BJ (cell line): ENCODE measurements at regions not wholly inside any gene's neighbourhood (a gene's known extent, or its start where the extent isn't known, plus 50 kb on each side); places are given as distances from the start of the nearest gene placed in this dataset.
"Not testable (repeated sequence)": the region's sequence is repeated elsewhere in the genome, so short reads cannot be mapped to it uniquely, and the experiment has no call there.

ENCODE experiments used
- CTCF ChIA-PET: fragments of 350-600 bp; formaldehyde crosslinking; extraction: SDS; loops from one replicate; lab custom pipeline; 2021; ENCODE audit warnings: antibody characterized with exemption, inconsistent platforms; lab: Yijun Ruan, JAX
- POLR2A ChIA-PET: fragments of 300-600 bp; sonication (Branson Sonifier 250); formaldehyde crosslinking; extraction: SDS; loops from one replicate; lab custom pipeline; 2021; ENCODE audit warnings: antibody characterized with exemption; lab: Charles Lee
- DNase-seq: peaks from one replicate; pipeline ENCODE4 v3.0.0-alpha.2; 2011; ENCODE audit warnings: low read depth
- H3K27me3 ChIP-seq: 2 replicates; pipeline ENCODE4 v1.6.0; 2011; ENCODE audit warnings: low read length; ENCODE audit not compliant: control insufficient read depth, insufficient read depth
- H3K36me3 ChIP-seq: 2 replicates; pipeline ENCODE4 v1.5.1; 2011; ENCODE audit warnings: low read length; ENCODE audit not compliant: control insufficient read depth, insufficient read depth
- H3K4me3 ChIP-seq: 2 replicates; pipeline ENCODE4 v1.5.1; 2011; ENCODE audit warnings: low read depth, mild to moderate bottlenecking, control low read depth, low read length
- TF ChIP-seq, protein P1 (sequence below): IDR thresholded peaks from 2 replicates; pipeline ENCODE4 v1.5.1; 2011; ENCODE audit warnings: low read depth, mild to moderate bottlenecking, control low read depth, inconsistent platforms, low read length, moderate library complexity; ENCODE audit not compliant: insufficient read depth

DNA sequence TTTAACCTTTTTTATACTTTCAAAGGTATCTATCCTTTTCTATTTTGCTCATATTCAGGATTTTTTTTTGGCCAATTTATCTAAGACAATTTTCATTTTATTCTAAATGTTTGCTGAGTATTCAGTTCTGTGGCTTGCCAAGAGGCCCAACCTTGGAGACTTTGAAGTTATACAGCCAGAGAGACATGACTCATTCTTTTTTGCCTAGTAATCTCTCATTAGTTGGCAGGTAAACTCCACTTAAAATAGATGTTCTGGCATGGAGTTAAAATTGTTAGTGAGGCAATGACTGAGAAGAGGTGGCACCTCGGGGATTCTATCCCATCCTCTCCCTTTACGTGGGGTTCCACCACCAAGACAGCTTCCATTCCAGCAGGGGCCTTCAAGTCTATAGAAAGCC is 213.8 kb downstream of the KCTD12 start:
- H3K4me3 ChIP-seq, result no peak overlapping the region
- TF ChIP-seq, protein P1, sequence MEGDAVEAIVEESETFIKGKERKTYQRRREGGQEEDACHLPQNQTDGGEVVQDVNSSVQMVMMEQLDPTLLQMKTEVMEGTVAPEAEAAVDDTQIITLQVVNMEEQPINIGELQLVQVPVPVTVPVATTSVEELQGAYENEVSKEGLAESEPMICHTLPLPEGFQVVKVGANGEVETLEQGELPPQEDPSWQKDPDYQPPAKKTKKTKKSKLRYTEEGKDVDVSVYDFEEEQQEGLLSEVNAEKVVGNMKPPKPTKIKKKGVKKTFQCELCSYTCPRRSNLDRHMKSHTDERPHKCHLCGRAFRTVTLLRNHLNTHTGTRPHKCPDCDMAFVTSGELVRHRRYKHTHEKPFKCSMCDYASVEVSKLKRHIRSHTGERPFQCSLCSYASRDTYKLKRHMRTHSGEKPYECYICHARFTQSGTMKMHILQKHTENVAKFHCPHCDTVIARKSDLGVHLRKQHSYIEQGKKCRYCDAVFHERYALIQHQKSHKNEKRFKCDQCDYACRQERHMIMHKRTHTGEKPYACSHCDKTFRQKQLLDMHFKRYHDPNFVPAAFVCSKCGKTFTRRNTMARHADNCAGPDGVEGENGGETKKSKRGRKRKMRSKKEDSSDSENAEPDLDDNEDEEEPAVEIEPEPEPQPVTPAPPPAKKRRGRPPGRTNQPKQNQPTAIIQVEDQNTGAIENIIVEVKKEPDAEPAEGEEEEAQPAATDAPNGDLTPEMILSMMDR, result no peak
- no peak for DNase-seq
- POLR2A ChIA-PET, result no interaction called here
- CTCF ChIA-PET, result interaction anchor here (1.9 kb wide), 1 partner anchor 308 kb away, joined by 5 read pairs; no protein-coding TSS in a partner anchor
- H3K36me3 ChIP-seq, result no peaks in the 10 kb centered on the region
- no peaks in the 10 kb centered on the region for H3K27me3 ChIP-seq

DNA sequence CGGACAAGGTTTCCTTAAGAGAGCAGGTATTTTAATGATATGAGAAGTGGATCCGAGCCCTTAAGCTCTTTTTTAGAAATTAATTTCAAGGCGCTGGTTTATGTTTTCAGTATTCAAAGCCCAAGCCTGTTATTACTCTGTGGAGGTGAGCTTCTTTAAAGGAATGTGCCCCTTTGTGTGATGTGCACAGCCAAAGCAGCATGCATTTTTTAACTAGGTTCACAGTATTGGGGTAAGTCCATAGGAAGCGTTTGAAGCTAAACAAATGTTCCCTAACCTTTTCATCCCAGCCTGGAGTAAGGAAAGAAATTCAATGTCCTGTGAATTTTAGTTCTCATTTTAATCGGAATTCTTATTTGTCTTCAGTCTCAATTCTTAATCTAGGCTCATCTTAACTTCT is 217.5 kb downstream of the KCTD12 start:
- TF ChIP-seq, protein P1, result no peak
- Histone ChIP-seq H3K4me3 (no peak overlapping the region), H3K27me3 (no peaks in the 10 kb centered on the region), H3K36me3 (no peaks in the 10 kb centered on the region)
- no peak for DNase-seq
- ChIA-PET CTCF (interaction anchor here (0.8 to 7.9 kb wide), 16 partner anchors 10 to 329 kb away, joined by 3 to 108 read pairs (median 6); no protein-coding TSS in a partner anchor), POLR2A (no interaction called here)

DNA sequence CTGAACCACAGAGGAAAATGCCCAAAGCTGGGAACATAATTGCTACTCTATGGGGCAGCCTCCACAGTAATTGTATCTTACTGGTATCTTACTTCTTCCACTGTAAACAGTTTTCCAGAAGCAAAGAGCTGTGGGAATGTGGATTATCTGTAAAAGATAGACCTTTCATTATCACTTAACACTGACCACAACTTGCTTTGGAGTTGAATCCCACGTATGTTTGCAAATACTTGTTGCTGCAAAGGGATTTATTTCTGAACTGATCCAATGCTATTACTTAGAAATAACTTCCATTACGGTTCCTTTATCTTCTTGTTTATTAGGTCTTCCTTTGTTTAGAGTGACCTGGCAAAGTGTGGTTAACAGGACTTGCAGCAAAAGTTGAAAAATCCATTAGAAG is 218.1 kb downstream of the KCTD12 start:
- no peak overlapping the region for H3K4me3 ChIP-seq
- DNase-seq, result no peak
- POLR2A ChIA-PET, result no interaction called here
- no peaks in the 10 kb centered on the region for H3K36me3 ChIP-seq
- no peaks in the 10 kb centered on the region for H3K27me3 ChIP-seq
- CTCF ChIA-PET, result interaction anchor here (0.6 to 7.9 kb wide), 30 partner anchors 10 to 329 kb away, joined by 3 to 108 read pairs (median 4); partner anchors contain the start of gene CLN5
- TF ChIP-seq, protein P1, result no peak

DNA sequence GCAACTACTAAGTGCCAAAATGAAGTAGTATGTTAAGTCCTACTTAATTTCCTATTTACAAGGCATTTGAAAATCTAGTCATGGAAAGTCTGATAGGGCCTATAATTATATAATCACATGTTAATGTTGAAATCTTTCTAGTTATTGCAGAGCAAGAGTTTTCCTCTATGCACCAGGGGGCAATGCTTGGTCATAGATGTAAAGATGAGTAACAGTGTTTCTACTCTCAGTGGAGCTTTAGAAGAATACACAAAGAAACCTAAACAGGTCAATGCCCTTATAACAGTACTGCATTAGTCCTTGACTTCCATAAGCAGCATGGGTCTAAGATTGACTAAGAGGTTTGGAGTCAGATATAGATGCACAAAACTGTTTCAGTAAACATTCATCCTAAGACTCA is 218.7 kb downstream of the KCTD12 start:
- Histone ChIP-seq H3K36me3 (no peaks in the 10 kb centered on the region), H3K4me3 (no peak overlapping the region), H3K27me3 (no peaks in the 10 kb centered on the region)
- CTCF ChIA-PET, result interaction anchor here (0.6 to 7.9 kb wide), 28 partner anchors 11 to 330 kb away, joined by 3 to 108 read pairs (median 4); partner anchors contain the start of gene CLN5
- no peak for DNase-seq
- POLR2A ChIA-PET, result no interaction called here
- TF ChIP-seq, protein P1, result peak; percentile 50

DNA sequence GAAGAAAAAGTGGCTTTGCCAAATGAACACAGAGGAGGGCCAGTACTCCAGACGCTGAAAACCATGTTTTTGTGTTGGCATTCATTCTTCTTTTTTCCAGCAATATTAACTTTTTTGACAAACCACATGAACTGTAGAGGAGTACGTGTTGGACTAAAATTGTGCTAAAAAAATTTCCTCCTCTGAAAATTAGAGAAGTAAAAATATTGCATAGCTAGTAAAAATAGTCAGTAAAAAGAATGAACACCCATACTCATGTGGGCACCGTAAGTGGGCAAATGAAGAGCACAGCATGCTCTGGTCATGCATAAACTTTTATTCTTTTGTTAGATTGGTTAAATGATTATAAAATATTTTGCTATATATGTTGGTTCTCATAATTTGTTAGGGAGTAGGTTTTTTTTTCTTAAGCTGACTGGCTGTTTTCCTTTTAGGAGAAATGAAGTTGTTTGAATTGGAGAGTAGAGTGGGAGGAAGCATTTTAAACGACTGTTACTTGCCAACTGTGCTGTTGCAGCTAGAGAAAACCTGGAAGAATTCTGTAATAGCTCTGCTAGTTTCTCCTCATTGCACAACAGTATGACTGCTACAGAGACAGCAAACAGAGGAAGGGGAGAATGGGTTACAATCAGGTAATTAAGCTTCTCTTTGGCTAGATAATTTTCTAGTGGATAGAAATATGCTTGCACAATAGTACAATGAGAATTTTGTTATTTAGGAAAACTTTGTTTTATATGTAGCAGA is 222.4 kb downstream of the KCTD12 start:
- no peak for DNase-seq
- TF ChIP-seq, protein P1, result no peak
- H3K36me3 ChIP-seq, result no peaks in the 10 kb centered on the region
- POLR2A ChIA-PET, result no interaction called here
- CTCF ChIA-PET, result interaction anchor here (0.7 to 7.9 kb wide), 5 partner anchors 155 to 240 kb away, joined by 3 to 108 read pairs (median 4); no protein-coding TSS in a partner anchor
- H3K27me3 ChIP-seq, result no peaks in the 10 kb centered on the region
- H3K4me3 ChIP-seq, result no peak overlapping the region

DNA sequence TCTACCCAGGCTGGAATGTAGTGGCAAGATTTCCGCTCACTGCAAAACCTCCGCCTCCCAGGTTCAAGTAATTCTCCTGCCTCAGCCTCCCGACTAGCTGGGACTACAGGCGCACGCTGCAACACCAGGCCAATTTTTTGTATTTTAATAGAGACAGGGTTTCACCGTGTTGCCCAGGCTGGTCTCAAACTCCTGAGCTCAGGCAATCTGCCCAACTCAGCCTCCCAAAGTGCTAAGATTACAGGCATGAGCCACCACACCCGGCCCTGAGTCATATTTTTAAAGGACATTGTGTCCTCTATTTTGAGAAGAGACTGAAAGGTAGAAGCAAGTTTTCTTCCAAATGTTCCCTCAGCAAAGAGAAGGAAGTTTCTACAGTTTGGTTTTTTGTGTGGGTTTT is 227.1 kb downstream of the KCTD12 start:
- CTCF ChIA-PET, result interaction anchor here (0.8 kb wide), 1 partner anchor 245 kb away, joined by 3 read pairs; no protein-coding TSS in a partner anchor

More for the DNA sequence above, 227.1 kb downstream of the KCTD12 start:
- POLR2A ChIA-PET, DNase-seq, H3K4me3 ChIP-seq, H3K27me3 ChIP-seq, H3K36me3 ChIP-seq: not testable (repeated sequence)
